ENCODE measurements at regions not wholly inside any gene's neighbourhood (a gene's known extent, or its start where the extent isn't known, plus 50 kb on each side); places are given as distances from the start of the nearest gene placed in this dataset.

DNA sequence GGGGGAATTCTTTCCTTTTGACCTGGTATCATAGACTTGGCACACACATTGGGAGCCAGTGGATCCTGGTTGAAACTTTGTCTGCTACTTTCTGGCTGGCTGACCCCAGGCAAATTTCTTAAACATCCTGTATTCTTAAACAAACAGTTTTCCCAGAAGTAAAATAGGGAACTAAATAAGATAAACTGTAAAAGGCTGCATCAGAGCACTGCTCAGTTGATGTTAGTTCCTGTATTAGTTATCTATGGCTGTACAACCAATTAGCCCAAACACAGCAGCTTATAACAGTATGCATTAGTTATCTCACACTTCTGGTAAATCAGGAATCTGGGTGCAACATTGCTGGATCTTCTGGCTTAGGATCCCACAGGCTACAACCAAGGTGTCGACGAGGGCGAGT, 73.1 kb upstream of the SLCO3A1 start:
- ATAC-seq = no peak
- ChIA-PET CTCF (no interaction called here), POLR2A (no interaction called here), SMC1A (ENCODE audit: uncharacterized antibody, unreplicated experiment) (no interaction called here), RAD21 (ENCODE audit: unreplicated experiment) (no interaction called here)
- H3K4me3 ChIP-seq = no peak overlapping the region
- H3K27ac ChIP-seq (ENCODE audit: control insufficient read depth, insufficient read depth) = no peak overlapping the region
- no peak overlapping the region for H2AFZ ChIP-seq (ENCODE audit: control insufficient read depth, low read depth, low read length)
- H3K9ac ChIP-seq (ENCODE audit: control insufficient read depth, insufficient read depth, low read length) = no peak overlapping the region
- H3K9me3 ChIP-seq (replicated peaks; ENCODE audit: control insufficient read depth, insufficient read depth, low read length) = no peaks in the 10 kb centered on the region
- WGBS (ENCODE audit: insufficient coverage, insufficient replicate concordance, low lambda C conversion rate, missing lambda C conversion rate) = 2% methylated on average over 3 of the region's 3 CpGs
- no TSS peak for BruUV-seq (replicated peaks)
- FAIRE-seq = no peak
- no peaks in the 10 kb centered on the region for H3K4me1 ChIP-seq (ENCODE audit: control insufficient read depth, insufficient read depth, low read length)
- no peak for TF ChIP-seq POLR2AphosphoS2 (IDR thresholded peaks at IDR 0.05; ENCODE audit: low read depth, low read length)
- TF ChIP-seq PML (IDR thresholded peaks at IDR 0.05; ENCODE audit: low read length) = no peak
- TF ChIP-seq NRF1 (conservative IDR thresholded peaks at IDR 0.05; ENCODE audit: low read depth, low read length) = no peak
- no peak for TF ChIP-seq SMAD1 (IDR thresholded peaks at IDR 0.05; ENCODE audit: low read depth, partially characterized antibody)
- TF ChIP-seq FOXM1 (IDR thresholded peaks at IDR 0.05; ENCODE audit: low read depth, low read length) = no peak
- TF ChIP-seq IRF4 (IDR thresholded peaks at IDR 0.05; ENCODE audit: low read depth, low read length) = no peak
- TF ChIP-seq ATF3 (IDR thresholded peaks at IDR 0.05; ENCODE audit: borderline replicate concordance, extremely low read depth, low read depth, low read length) = no peak
- TF ChIP-seq ATF7 (IDR thresholded peaks at IDR 0.05; ENCODE audit: low read depth) = no peak
- H3K4me2 ChIP-seq (ENCODE audit: control insufficient read depth, insufficient read depth) = no peak overlapping the region
- no peak for DNase-seq (ENCODE audit: low read depth, low spot score)
- H3K79me2 ChIP-seq (ENCODE audit: control insufficient read depth, insufficient read depth, low read length) = no peaks in the 10 kb centered on the region
- H3K36me3 ChIP-seq (ENCODE audit: control insufficient read depth in 2 of 2, insufficient read depth in 2 of 2, low read length in 1 of 2) = no peaks in the 10 kb centered on the region
- intact Hi-C loops (cut with micrococcal nuclease; ENCODE audit: unreplicated experiment) (no loop called here), in situ Hi-C loops (cut with MboI) (no loop called here)
- H3K27me3 ChIP-seq (replicated peaks in 1 of 2; ENCODE audit: control insufficient read depth in 2 of 2, insufficient read depth in 2 of 2, low read length in 1 of 2) = peaks cover 0 to 2% of the 10 kb centered on the region in 2 experiments; a peak in 2 of 4 replicates
- H4K20me1 ChIP-seq (ENCODE audit: control insufficient read depth, insufficient read depth) = no peaks in the 10 kb centered on the region

- in situ Hi-C loops (cut with MboI) = no loop called here
- H3K4me3 ChIP-seq = no peak overlapping the region
- FAIRE-seq = no peak
- H3K9ac ChIP-seq (ENCODE audit: control insufficient read depth, insufficient read depth, low read length) = no peak overlapping the region
- H3K9me3 ChIP-seq (replicated peaks; ENCODE audit: control insufficient read depth, insufficient read depth, low read length) = no peaks in the 10 kb centered on the region
- POLR2A ChIA-PET = no interaction called here
- H3K4me2 ChIP-seq (ENCODE audit: control insufficient read depth, insufficient read depth) = no peak overlapping the region
- no TSS peak for BruUV-seq (replicated peaks)
- SMC1A ChIA-PET (ENCODE audit: uncharacterized antibody, unreplicated experiment) = no interaction called here
- no peaks in the 10 kb centered on the region for H3K4me1 ChIP-seq (ENCODE audit: control insufficient read depth, insufficient read depth, low read length)
- peaks cover 0 to 2% of the 10 kb centered on the region in 2 experiments; a peak in 2 of 4 replicates for H3K27me3 ChIP-seq (replicated peaks in 1 of 2; ENCODE audit: control insufficient read depth in 2 of 2, insufficient read depth in 2 of 2, low read length in 1 of 2)
- RAD21 ChIA-PET (ENCODE audit: unreplicated experiment) = no interaction called here
- WGBS (ENCODE audit: insufficient coverage, insufficient replicate concordance, low lambda C conversion rate, missing lambda C conversion rate) = 9% methylated on average over 6 of the region's 6 CpGs
- H3K27ac ChIP-seq (ENCODE audit: control insufficient read depth, insufficient read depth) = no peak overlapping the region
- intact Hi-C loops (cut with micrococcal nuclease; ENCODE audit: unreplicated experiment) = no loop called here
- no peak for DNase-seq (ENCODE audit: low read depth, low spot score)
- H3K36me3 ChIP-seq (ENCODE audit: control insufficient read depth in 2 of 2, insufficient read depth in 2 of 2, low read length in 1 of 2) = no peaks in the 10 kb centered on the region
- CTCF ChIA-PET = interaction anchor here (0.6 kb wide), 1 partner anchor 76 kb away, joined by 3 read pairs; no protein-coding TSS in a partner anchor
- ATAC-seq = no peak
- H2AFZ ChIP-seq (ENCODE audit: control insufficient read depth, low read depth, low read length) = no peak overlapping the region
- no peaks in the 10 kb centered on the region for H4K20me1 ChIP-seq (ENCODE audit: control insufficient read depth, insufficient read depth)
- H3K79me2 ChIP-seq (ENCODE audit: control insufficient read depth, insufficient read depth, low read length) = no peaks in the 10 kb centered on the region
- TF ChIP-seq JUNB (IDR thresholded peaks at IDR 0.05) (no peak), SUPT20H (IDR thresholded peaks at IDR 0.05; ENCODE audit: borderline replicate concordance, control insufficient read depth, low read depth, low read length) (no peak), NR2F1 (conservative IDR thresholded peaks at IDR 0.05) (no peak), NFYB (IDR thresholded peaks at IDR 0.05; ENCODE audit: insufficient read depth, low read depth, low read length) (no peak), SREBF1 (IDR thresholded peaks at IDR 0.05; ENCODE audit: low read length) (no peak), SPI1 (IDR thresholded peaks at IDR 0.05; ENCODE audit: borderline replicate concordance, insufficient read depth, low read depth, low read length) (no peak)
- TF ChIP-seq, protein P1, sequence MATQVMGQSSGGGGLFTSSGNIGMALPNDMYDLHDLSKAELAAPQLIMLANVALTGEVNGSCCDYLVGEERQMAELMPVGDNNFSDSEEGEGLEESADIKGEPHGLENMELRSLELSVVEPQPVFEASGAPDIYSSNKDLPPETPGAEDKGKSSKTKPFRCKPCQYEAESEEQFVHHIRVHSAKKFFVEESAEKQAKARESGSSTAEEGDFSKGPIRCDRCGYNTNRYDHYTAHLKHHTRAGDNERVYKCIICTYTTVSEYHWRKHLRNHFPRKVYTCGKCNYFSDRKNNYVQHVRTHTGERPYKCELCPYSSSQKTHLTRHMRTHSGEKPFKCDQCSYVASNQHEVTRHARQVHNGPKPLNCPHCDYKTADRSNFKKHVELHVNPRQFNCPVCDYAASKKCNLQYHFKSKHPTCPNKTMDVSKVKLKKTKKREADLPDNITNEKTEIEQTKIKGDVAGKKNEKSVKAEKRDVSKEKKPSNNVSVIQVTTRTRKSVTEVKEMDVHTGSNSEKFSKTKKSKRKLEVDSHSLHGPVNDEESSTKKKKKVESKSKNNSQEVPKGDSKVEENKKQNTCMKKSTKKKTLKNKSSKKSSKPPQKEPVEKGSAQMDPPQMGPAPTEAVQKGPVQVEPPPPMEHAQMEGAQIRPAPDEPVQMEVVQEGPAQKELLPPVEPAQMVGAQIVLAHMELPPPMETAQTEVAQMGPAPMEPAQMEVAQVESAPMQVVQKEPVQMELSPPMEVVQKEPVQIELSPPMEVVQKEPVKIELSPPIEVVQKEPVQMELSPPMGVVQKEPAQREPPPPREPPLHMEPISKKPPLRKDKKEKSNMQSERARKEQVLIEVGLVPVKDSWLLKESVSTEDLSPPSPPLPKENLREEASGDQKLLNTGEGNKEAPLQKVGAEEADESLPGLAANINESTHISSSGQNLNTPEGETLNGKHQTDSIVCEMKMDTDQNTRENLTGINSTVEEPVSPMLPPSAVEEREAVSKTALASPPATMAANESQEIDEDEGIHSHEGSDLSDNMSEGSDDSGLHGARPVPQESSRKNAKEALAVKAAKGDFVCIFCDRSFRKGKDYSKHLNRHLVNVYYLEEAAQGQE (IDR thresholded peaks at IDR 0.05; ENCODE audit: low read depth, low read length) = no peak
Observed at GRCh38 chr15:91782221-91782620, 71.3 kb upstream of the SLCO3A1 start.
